ENCODE measurements at regions not wholly inside any gene's neighbourhood (a gene's known extent, or its start where the extent isn't known, plus 50 kb on each side); places are given as distances from the start of the nearest gene placed in this dataset.

GRCh38 chr4:43089730-43090129, 197.2 kb downstream of the GRXCR1 start:
- RAD21 ChIA-PET (ENCODE audit: unreplicated experiment): no interaction called here
- no peak for ATAC-seq
- Histone ChIP-seq H3K9me3 (replicated peaks; ENCODE audit: control insufficient read depth, insufficient read depth, low read length) (no peaks in the 10 kb centered on the region), H3K4me1 (ENCODE audit: control insufficient read depth, insufficient read depth, low read length) (no peaks in the 10 kb centered on the region), H4K20me1 (ENCODE audit: control insufficient read depth, insufficient read depth) (no peaks in the 10 kb centered on the region), H3K4me3 (no peak overlapping the region), H3K4me2 (ENCODE audit: control insufficient read depth, insufficient read depth) (no peak overlapping the region), H2AFZ (ENCODE audit: control insufficient read depth, low read depth, low read length) (no peak overlapping the region), H3K27me3 (replicated peaks in 1 of 2; ENCODE audit: control insufficient read depth in 2 of 2, insufficient read depth in 2 of 2, low read length in 1 of 2) (no peaks in the 10 kb centered on the region), H3K27ac (ENCODE audit: control insufficient read depth, insufficient read depth) (no peak overlapping the region), H3K9ac (ENCODE audit: control insufficient read depth, insufficient read depth, low read length) (no peak overlapping the region), H3K79me2 (ENCODE audit: control insufficient read depth, insufficient read depth, low read length) (no peaks in the 10 kb centered on the region), H3K36me3 (ENCODE audit: control insufficient read depth in 2 of 2, insufficient read depth in 2 of 2, low read length in 1 of 2) (no peaks in the 10 kb centered on the region)
- SMC1A ChIA-PET (ENCODE audit: uncharacterized antibody, unreplicated experiment): no interaction called here
- no TSS peak for BruUV-seq (replicated peaks)
- TF ChIP-seq NRF1 (conservative IDR thresholded peaks at IDR 0.05; ENCODE audit: low read depth, low read length): no peak
- TF ChIP-seq CHD4 (IDR thresholded peaks at IDR 0.05): no peak
- intact Hi-C loops (cut with micrococcal nuclease; ENCODE audit: unreplicated experiment): no loop called here
- POLR2A ChIA-PET: no interaction called here
- in situ Hi-C loops (cut with MboI): no loop called here
- FAIRE-seq: no peak
- CTCF ChIA-PET: no interaction called here
- WGBS (ENCODE audit: insufficient coverage, insufficient replicate concordance, low lambda C conversion rate, missing lambda C conversion rate): 4% methylated on average over 2 of the region's 2 CpGs
- no peak for DNase-seq (ENCODE audit: low read depth, low spot score)

GRCh38 chr4:43103048-43103447, 210.5 kb downstream of the GRXCR1 start:
- DNase-seq (ENCODE audit: low read depth, low spot score) (no peak), ATAC-seq (no peak), FAIRE-seq (no peak)
- Histone ChIP-seq H3K9me3 (replicated peaks; ENCODE audit: control insufficient read depth, insufficient read depth, low read length) (no peaks in the 10 kb centered on the region), H3K27ac (ENCODE audit: control insufficient read depth, insufficient read depth) (no peak overlapping the region), H3K4me2 (ENCODE audit: control insufficient read depth, insufficient read depth) (no peak overlapping the region), H3K4me3 (no peak overlapping the region), H4K20me1 (ENCODE audit: control insufficient read depth, insufficient read depth) (no peaks in the 10 kb centered on the region), H2AFZ (ENCODE audit: control insufficient read depth, low read depth, low read length) (no peak overlapping the region), H3K79me2 (ENCODE audit: control insufficient read depth, insufficient read depth, low read length) (no peaks in the 10 kb centered on the region), H3K4me1 (ENCODE audit: control insufficient read depth, insufficient read depth, low read length) (no peaks in the 10 kb centered on the region), H3K36me3 (ENCODE audit: control insufficient read depth in 2 of 2, insufficient read depth in 2 of 2, low read length in 1 of 2) (no peaks in the 10 kb centered on the region), H3K9ac (ENCODE audit: control insufficient read depth, insufficient read depth, low read length) (no peak overlapping the region), H3K27me3 (replicated peaks in 1 of 2; ENCODE audit: control insufficient read depth in 2 of 2, insufficient read depth in 2 of 2, low read length in 1 of 2) (no peaks in the 10 kb centered on the region; a peak in 1 of 4 replicates)
- POLR2A ChIA-PET: no interaction called here
- BruUV-seq (replicated peaks): no TSS peak
- CTCF ChIA-PET: no interaction called here
- in situ Hi-C loops (cut with MboI) (no loop called here), intact Hi-C loops (cut with micrococcal nuclease; ENCODE audit: unreplicated experiment) (no loop called here)
- SMC1A ChIA-PET (ENCODE audit: uncharacterized antibody, unreplicated experiment): interaction anchor here (1.2 kb wide), 1 partner anchor 33 kb away, joined by 4 read pairs; no protein-coding TSS in a partner anchor
- RAD21 ChIA-PET (ENCODE audit: unreplicated experiment): no interaction called here
- WGBS (ENCODE audit: insufficient coverage, insufficient replicate concordance, low lambda C conversion rate, missing lambda C conversion rate): 0% methylated on average over 2 of the region's 2 CpGs
- no peak for TF ChIP-seq SUPT20H (IDR thresholded peaks at IDR 0.05; ENCODE audit: borderline replicate concordance, control insufficient read depth, low read depth, low read length)
- no peak for TF ChIP-seq SUZ12 (IDR thresholded peaks at IDR 0.05; ENCODE audit: unreplicated experiment)
- no peak for TF ChIP-seq ESRRA (IDR thresholded peaks at IDR 0.05; ENCODE audit: low read length)
- TF ChIP-seq MYB (IDR thresholded peaks at IDR 0.05; ENCODE audit: borderline replicate concordance, low read depth, low read length): no peak
- no peak for TF ChIP-seq ATF3 (IDR thresholded peaks at IDR 0.05; ENCODE audit: borderline replicate concordance, extremely low read depth, low read depth, low read length)
- no peak for TF ChIP-seq SPI1 (IDR thresholded peaks at IDR 0.05; ENCODE audit: borderline replicate concordance, insufficient read depth, low read depth, low read length)
- no peak for TF ChIP-seq HDGF (IDR thresholded peaks at IDR 0.05)
- no peak for TF ChIP-seq FOS (IDR thresholded peaks at IDR 0.05; ENCODE audit: borderline replicate concordance, extremely low read depth, insufficient read length)
- TF ChIP-seq MTA2 (IDR thresholded peaks at IDR 0.05; ENCODE audit: low read depth): no peak
- TF ChIP-seq TARDBP (IDR thresholded peaks at IDR 0.05; ENCODE audit: borderline replicate concordance): no peak
- TF ChIP-seq ATF7 (IDR thresholded peaks at IDR 0.05; ENCODE audit: low read depth): no peak
- no peak for TF ChIP-seq MAX (IDR thresholded peaks at IDR 0.05; ENCODE audit: low read depth, low read length)
- TF ChIP-seq ZNF384 (IDR thresholded peaks at IDR 0.05; ENCODE audit: borderline replicate concordance, low read depth, low read length): no peak
- TF ChIP-seq USF1 (IDR thresholded peaks at IDR 0.05; ENCODE audit: borderline replicate concordance, extremely low read length, insufficient read depth, low read depth, low read length): no peak
- TF ChIP-seq KDM1A (IDR thresholded peaks at IDR 0.05; ENCODE audit: borderline replicate concordance): no peak
- TF ChIP-seq CBX3 (IDR thresholded peaks at IDR 0.05; ENCODE audit: borderline replicate concordance, low read depth): no peak
- no peak for TF ChIP-seq TCF3 (IDR thresholded peaks at IDR 0.05; ENCODE audit: borderline replicate concordance, insufficient read depth, low read depth, low read length)

All from GM12878 (cell line).